K562 (cell line): ENCODE measurements at regions not wholly inside any gene's neighbourhood (a gene's known extent, or its start where the extent isn't known, plus 50 kb on each side); places are given as distances from the start of the nearest gene placed in this dataset.

ENCODE experiments used
- ARHGAP35 ChIP-seq: fragments of 450-650 bp; IDR thresholded peaks from 2 replicates; pipeline ENCODE4 v1.6.1; 2018; ENCODE audit not compliant: partially characterized antibody
- DPF2 ChIP-seq: fragments of 450-650 bp; IDR thresholded peaks from 2 replicates; pipeline ENCODE4 v1.6.1; 2016
- ETV1 ChIP-seq: fragments of 450-650 bp; conservative IDR thresholded peaks from 2 replicates; pipeline ENCODE4 v1.6.1; 2016; ENCODE audit warnings: missing genetic modification characterization, control low read depth, low read depth, missing compliant biosample characterization
- GATA2 ChIP-seq: sonication (generic); formaldehyde crosslinking; IDR thresholded peaks from 2 replicates; pipeline ENCODE4 v1.4.0; 2020; ENCODE audit warnings: mild to moderate bottlenecking, missing genetic modification reagents
- KLF10 ChIP-seq: fragments of 250-450 bp; sonication (Bioruptor Pico); IDR thresholded peaks from 2 replicates; pipeline ENCODE4 v1.6.1; 2021; ENCODE audit warnings: matching md5 sums
- NFIC ChIP-seq: fragments of 450-650 bp; IDR thresholded peaks from 2 replicates; pipeline ENCODE4 v1.6.1; 2017; ENCODE audit warnings: mild to moderate bottlenecking, inconsistent platforms
- SIN3A ChIP-seq, 2 experiments: fragments of 150-350 bp in 1 of 2; IDR thresholded peaks; 2 replicates each; pipeline ENCODE4 v1.6.1; 2011 to 2016; ENCODE audit warnings: borderline replicate concordance in 2 of 2, low read depth in 2 of 2, low read length in 2 of 2, mild to moderate bottlenecking in 2 of 2, moderate library complexity in 2 of 2; ENCODE audit not compliant: control insufficient read depth in 1 of 2
- ZNF184 ChIP-seq: sonication (generic); formaldehyde crosslinking; IDR thresholded peaks from 2 replicates; pipeline ENCODE4 v1.5.0; 2020; ENCODE audit warnings: missing genetic modification reagents
- ZNF551 ChIP-seq: fragments of 250-450 bp; sonication (Bioruptor Pico); IDR thresholded peaks from 2 replicates; pipeline ENCODE4 v1.5.0; 2021; ENCODE audit warnings: mild to moderate bottlenecking, moderate library complexity
- ZNF707 ChIP-seq: fragments of 250-450 bp; sonication (Bioruptor Pico); conservative IDR thresholded peaks from 2 replicates; pipeline ENCODE4 v1.8.0; 2022; ENCODE audit warnings: inconsistent platforms, mild to moderate bottlenecking, moderate library complexity
- TF ChIP-seq, protein P1 (sequence below): fragments of 450-650 bp; conservative IDR thresholded peaks from 2 replicates; pipeline ENCODE4 v1.6.1; 2016; ENCODE audit warnings: missing genetic modification characterization, low read depth, mild to moderate bottlenecking, missing compliant biosample characterization, moderate library complexity
- TF ChIP-seq, protein P2 (sequence below): fragments of 450-650 bp; IDR thresholded peaks from 2 replicates; pipeline ENCODE4 v1.6.1; 2017; ENCODE audit warnings: antibody characterized with exemption, mild to moderate bottlenecking

GRCh38 chr5:157925786-157926671 lies 67.1 kb upstream of the CLINT1 start (continued):
- TF ChIP-seq ZNF184 (CRISPR knock-in tag) (no peak), ZNF551 (CRISPR knock-in tag) (no peak), KLF10 (no peak), GATA2 (no peak), ARHGAP35 (no peak), SIN3A (IDR thresholded peaks at IDR 0.05; ENCODE audit: borderline replicate concordance in 2 of 2, control insufficient read depth in 1 of 2, low read depth in 2 of 2, low read length in 2 of 2) (no peak), ETV1 (0 out of 2 replicates have a peak, but pooled peaks have one; percentile 37), DPF2 (no peak), NFIC (no peak), ZNF707 (CRISPR knock-in tag) (no peak)
- TF ChIP-seq, protein P1, sequence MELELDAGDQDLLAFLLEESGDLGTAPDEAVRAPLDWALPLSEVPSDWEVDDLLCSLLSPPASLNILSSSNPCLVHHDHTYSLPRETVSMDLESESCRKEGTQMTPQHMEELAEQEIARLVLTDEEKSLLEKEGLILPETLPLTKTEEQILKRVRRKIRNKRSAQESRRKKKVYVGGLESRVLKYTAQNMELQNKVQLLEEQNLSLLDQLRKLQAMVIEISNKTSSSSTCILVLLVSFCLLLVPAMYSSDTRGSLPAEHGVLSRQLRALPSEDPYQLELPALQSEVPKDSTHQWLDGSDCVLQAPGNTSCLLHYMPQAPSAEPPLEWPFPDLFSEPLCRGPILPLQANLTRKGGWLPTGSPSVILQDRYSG (tag) = 0 out of 2 replicates have a peak, but pooled peaks have one; percentile 61
- TF ChIP-seq, protein P2, sequence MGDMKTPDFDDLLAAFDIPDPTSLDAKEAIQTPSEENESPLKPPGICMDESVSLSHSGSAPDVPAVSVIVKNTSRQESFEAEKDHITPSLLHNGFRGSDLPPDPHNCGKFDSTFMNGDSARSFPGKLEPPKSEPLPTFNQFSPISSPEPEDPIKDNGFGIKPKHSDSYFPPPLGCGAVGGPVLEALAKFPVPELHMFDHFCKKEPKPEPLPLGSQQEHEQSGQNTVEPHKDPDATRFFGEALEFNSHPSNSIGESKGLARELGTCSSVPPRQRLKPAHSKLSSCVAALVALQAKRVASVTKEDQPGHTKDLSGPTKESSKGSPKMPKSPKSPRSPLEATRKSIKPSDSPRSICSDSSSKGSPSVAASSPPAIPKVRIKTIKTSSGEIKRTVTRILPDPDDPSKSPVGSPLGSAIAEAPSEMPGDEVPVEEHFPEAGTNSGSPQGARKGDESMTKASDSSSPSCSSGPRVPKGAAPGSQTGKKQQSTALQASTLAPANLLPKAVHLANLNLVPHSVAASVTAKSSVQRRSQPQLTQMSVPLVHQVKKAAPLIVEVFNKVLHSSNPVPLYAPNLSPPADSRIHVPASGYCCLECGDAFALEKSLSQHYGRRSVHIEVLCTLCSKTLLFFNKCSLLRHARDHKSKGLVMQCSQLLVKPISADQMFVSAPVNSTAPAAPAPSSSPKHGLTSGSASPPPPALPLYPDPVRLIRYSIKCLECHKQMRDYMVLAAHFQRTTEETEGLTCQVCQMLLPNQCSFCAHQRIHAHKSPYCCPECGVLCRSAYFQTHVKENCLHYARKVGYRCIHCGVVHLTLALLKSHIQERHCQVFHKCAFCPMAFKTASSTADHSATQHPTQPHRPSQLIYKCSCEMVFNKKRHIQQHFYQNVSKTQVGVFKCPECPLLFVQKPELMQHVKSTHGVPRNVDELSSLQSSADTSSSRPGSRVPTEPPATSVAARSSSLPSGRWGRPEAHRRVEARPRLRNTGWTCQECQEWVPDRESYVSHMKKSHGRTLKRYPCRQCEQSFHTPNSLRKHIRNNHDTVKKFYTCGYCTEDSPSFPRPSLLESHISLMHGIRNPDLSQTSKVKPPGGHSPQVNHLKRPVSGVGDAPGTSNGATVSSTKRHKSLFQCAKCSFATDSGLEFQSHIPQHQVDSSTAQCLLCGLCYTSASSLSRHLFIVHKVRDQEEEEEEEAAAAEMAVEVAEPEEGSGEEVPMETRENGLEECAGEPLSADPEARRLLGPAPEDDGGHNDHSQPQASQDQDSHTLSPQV = 0 out of 2 replicates have a peak, but pooled peaks have one; percentile 22
